ENCODE measurements at regions not wholly inside any gene's neighbourhood (a gene's known extent, or its start where the extent isn't known, plus 50 kb on each side); places are given as distances from the start of the nearest gene placed in this dataset.
A peak's percentile ranks its signal among the peaks of the same experiment; 100 is the strongest.

- no peak for TF ChIP-seq POLR2A (IDR thresholded peaks at IDR 0.05; ENCODE audit: low read length)
- TF ChIP-seq GATA1 (IDR thresholded peaks at IDR 0.05; ENCODE audit: low read depth, low read length) = no peak
- no peak for DNase-seq
These were observed 152.8 kb downstream of the BCL11A start for GRCh38 chr2:60400462-60401246.

- TF ChIP-seq POLR2A (IDR thresholded peaks at IDR 0.05; ENCODE audit: low read length) = no peak
- no peak for TF ChIP-seq GATA1 (IDR thresholded peaks at IDR 0.05; ENCODE audit: low read depth, low read length)
- DNase-seq = no peak
These were observed 159.0 kb downstream of the BCL11A start for GRCh38 chr2:60394463-60394862.

- no peak for TF ChIP-seq GATA1 (IDR thresholded peaks at IDR 0.05; ENCODE audit: low read depth, low read length)
- no peak for TF ChIP-seq POLR2A (IDR thresholded peaks at IDR 0.05; ENCODE audit: low read length)
- no peak for DNase-seq
These were observed 161.6 kb downstream of the BCL11A start for GRCh38 chr2:60391649-60392375.

- TF ChIP-seq GATA1 (IDR thresholded peaks at IDR 0.05; ENCODE audit: low read depth, low read length) (no peak), POLR2A (IDR thresholded peaks at IDR 0.05; ENCODE audit: low read length) (no peak)
These were observed 162.2 kb downstream of the BCL11A start for GRCh38 chr2:60391230-60391629.

GRCh38 chr2:60386436-60386835 lies 167.0 kb downstream of the BCL11A start:
- DNase-seq = no peak
- TF ChIP-seq POLR2A (IDR thresholded peaks at IDR 0.05; ENCODE audit: low read length) (no peak), GATA1 (IDR thresholded peaks at IDR 0.05; ENCODE audit: low read depth, low read length) (no peak)

More at GRCh38 chr2:60391230-60391629, 162.2 kb downstream of the BCL11A start:
- DNase-seq = no peak

GRCh38 chr2:60385648-60386047 lies 167.8 kb downstream of the BCL11A start:
- TF ChIP-seq POLR2A (IDR thresholded peaks at IDR 0.05; ENCODE audit: low read length) = no peak
- TF ChIP-seq GATA1 (IDR thresholded peaks at IDR 0.05; ENCODE audit: low read depth, low read length) = no peak
- DNase-seq = no peak

- no peak for DNase-seq
- no peak for TF ChIP-seq GATA1 (IDR thresholded peaks at IDR 0.05; ENCODE audit: low read depth, low read length)
- no peak for TF ChIP-seq POLR2A (IDR thresholded peaks at IDR 0.05; ENCODE audit: low read length)
These were observed 169.9 kb downstream of the BCL11A start for GRCh38 chr2:60383401-60384143.

GRCh38 chr2:60380411-60380810 lies 173.0 kb downstream of the BCL11A start:
- no peak for TF ChIP-seq GATA1 (IDR thresholded peaks at IDR 0.05; ENCODE audit: low read depth, low read length)
- TF ChIP-seq POLR2A (IDR thresholded peaks at IDR 0.05; ENCODE audit: low read length) = no peak
- no peak for DNase-seq

GRCh38 chr2:60379684-60380083 lies 173.8 kb downstream of the BCL11A start:
- TF ChIP-seq GATA1 (IDR thresholded peaks at IDR 0.05; ENCODE audit: low read depth, low read length) = no peak
- no peak for TF ChIP-seq POLR2A (IDR thresholded peaks at IDR 0.05; ENCODE audit: low read length)
- peak in 1 of 2 experiments; percentile 12 for DNase-seq

- no peak for DNase-seq
- TF ChIP-seq GATA1 (IDR thresholded peaks at IDR 0.05; ENCODE audit: low read depth, low read length) (no peak), POLR2A (IDR thresholded peaks at IDR 0.05; ENCODE audit: low read length) (no peak)
These were observed 174.2 kb downstream of the BCL11A start for GRCh38 chr2:60379216-60379615.

GRCh38 chr2:60377825-60378224 lies 175.6 kb downstream of the BCL11A start:
- DNase-seq = no peak
- TF ChIP-seq GATA1 (IDR thresholded peaks at IDR 0.05; ENCODE audit: low read depth, low read length) = no peak
- TF ChIP-seq POLR2A (IDR thresholded peaks at IDR 0.05; ENCODE audit: low read length) = no peak

- TF ChIP-seq POLR2A (IDR thresholded peaks at IDR 0.05; ENCODE audit: low read length) (no peak), GATA1 (IDR thresholded peaks at IDR 0.05; ENCODE audit: low read depth, low read length) (no peak)
- no peak for DNase-seq
These were observed 177.2 kb downstream of the BCL11A start for GRCh38 chr2:60376252-60376651.

- DNase-seq = no peak
- no peak for TF ChIP-seq GATA1 (IDR thresholded peaks at IDR 0.05; ENCODE audit: low read depth, low read length)
- no peak for TF ChIP-seq POLR2A (IDR thresholded peaks at IDR 0.05; ENCODE audit: low read length)
These were observed 181.8 kb downstream of the BCL11A start for GRCh38 chr2:60371681-60372080.

- TF ChIP-seq POLR2A (IDR thresholded peaks at IDR 0.05; ENCODE audit: low read length) = no peak
- TF ChIP-seq GATA1 (IDR thresholded peaks at IDR 0.05; ENCODE audit: low read depth, low read length) = no peak
- DNase-seq = no peak
These were observed 182.2 kb downstream of the BCL11A start for GRCh38 chr2:60371219-60371618.
